ENCODE measurements at regions not wholly inside any gene's neighbourhood (a gene's known extent, or its start where the extent isn't known, plus 50 kb on each side); places are given as distances from the start of the nearest gene placed in this dataset.

DNA sequence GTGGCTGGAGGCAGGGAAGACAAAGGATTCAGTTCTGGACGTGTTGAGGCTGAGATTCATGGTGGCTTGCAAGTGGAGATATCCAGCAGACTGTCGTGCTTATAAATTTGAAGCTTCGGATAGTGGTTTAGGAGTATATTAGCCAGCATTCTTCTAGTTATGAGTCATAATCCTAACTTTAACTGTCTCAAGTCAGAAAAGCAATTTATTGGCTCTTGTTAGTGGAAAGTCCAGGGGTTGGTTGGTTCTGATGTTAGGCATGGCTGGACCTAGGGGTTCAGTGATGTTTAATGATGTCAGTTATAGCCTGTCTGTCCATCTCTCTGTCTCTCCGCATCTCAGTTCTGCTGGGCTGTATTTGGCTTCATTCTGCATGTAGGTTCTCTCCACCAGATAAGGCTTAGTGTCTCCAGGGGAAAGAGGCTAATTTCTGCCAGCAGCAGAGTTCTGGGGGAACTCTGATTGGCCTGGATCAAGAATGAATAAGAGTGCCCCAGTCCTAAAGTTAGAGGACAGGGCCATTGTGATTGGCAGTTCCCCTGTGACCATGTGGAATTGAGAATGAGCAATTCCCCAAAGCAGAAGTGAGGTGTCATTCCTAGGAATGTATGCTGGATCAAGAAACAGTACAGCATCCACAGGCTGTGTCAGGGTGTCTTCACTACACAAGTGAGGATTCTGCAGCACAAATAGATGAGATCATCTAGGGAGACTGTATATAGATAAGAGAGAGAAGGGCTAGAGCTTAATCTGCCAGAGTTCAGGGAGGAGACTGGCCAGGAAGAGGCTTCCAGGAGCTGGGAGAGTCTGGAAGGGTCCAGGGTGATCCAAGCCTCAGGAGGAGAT is 72.9 kb upstream of the SHB start:
- Histone ChIP-seq H3K36me3 (no peaks in the 10 kb centered on the region), H3K4me1 (peaks cover 0 to 16% (median 11%) of the 10 kb centered on the region in 4 donors), H3K4me3 (no peak overlapping the region), H3K27ac (no peak overlapping the region), H3K27me3 (peaks cover 0 to 3% of the 10 kb centered on the region in 2 donors), H3K9me3 (no peaks in the 10 kb centered on the region)
- intact Hi-C loops (cut with DNase I; ENCODE audit: low total_unique reads) = loop anchor here (10.0 kb wide), 1 partner anchor 137 kb away; no protein-coding TSS in a partner anchor
- TF ChIP-seq, protein P1, sequence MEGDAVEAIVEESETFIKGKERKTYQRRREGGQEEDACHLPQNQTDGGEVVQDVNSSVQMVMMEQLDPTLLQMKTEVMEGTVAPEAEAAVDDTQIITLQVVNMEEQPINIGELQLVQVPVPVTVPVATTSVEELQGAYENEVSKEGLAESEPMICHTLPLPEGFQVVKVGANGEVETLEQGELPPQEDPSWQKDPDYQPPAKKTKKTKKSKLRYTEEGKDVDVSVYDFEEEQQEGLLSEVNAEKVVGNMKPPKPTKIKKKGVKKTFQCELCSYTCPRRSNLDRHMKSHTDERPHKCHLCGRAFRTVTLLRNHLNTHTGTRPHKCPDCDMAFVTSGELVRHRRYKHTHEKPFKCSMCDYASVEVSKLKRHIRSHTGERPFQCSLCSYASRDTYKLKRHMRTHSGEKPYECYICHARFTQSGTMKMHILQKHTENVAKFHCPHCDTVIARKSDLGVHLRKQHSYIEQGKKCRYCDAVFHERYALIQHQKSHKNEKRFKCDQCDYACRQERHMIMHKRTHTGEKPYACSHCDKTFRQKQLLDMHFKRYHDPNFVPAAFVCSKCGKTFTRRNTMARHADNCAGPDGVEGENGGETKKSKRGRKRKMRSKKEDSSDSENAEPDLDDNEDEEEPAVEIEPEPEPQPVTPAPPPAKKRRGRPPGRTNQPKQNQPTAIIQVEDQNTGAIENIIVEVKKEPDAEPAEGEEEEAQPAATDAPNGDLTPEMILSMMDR (IDR thresholded peaks at IDR 0.05) = no peak
- DNase-seq = no peak

- no peak for DNase-seq
- H3K27ac ChIP-seq = no peak overlapping the region
- H3K4me1 ChIP-seq = peaks cover 0 to 16% (median 11%) of the 10 kb centered on the region in 4 donors
- no peaks in the 10 kb centered on the region for H3K9me3 ChIP-seq
- no peak overlapping the region for H3K4me3 ChIP-seq
- H3K36me3 ChIP-seq = no peaks in the 10 kb centered on the region
- TF ChIP-seq, protein P1 (IDR thresholded peaks at IDR 0.05) = no peak
- H3K27me3 ChIP-seq = peaks cover 0 to 9% of the 10 kb centered on the region in 2 donors
- intact Hi-C loops (cut with DNase I; ENCODE audit: low total_unique reads) = no loop called here
Measured at GRCh38 chr9:38138276-38138675, 69.2 kb upstream of the SHB start.

- Histone ChIP-seq H3K4me1 (peaks cover 0 to 13% (median 9%) of the 10 kb centered on the region in 4 donors), H3K27me3 (peaks cover 0 to 9% of the 10 kb centered on the region in 2 donors), H3K36me3 (no peaks in the 10 kb centered on the region), H3K4me3 (no peak overlapping the region), H3K27ac (no peak overlapping the region), H3K9me3 (no peaks in the 10 kb centered on the region)
- intact Hi-C loops (cut with DNase I; ENCODE audit: low total_unique reads) = no loop called here
- TF ChIP-seq, protein P1 (IDR thresholded peaks at IDR 0.05) = no peak
- DNase-seq = no peak
Measured at GRCh38 chr9:38137342-38137741, 68.3 kb upstream of the SHB start.

- no peak overlapping the region for H3K4me3 ChIP-seq
- TF ChIP-seq, protein P1 (IDR thresholded peaks at IDR 0.05) = no peak
- H3K4me1 ChIP-seq = peaks cover 0 to 3% (median 2%) of the 10 kb centered on the region in 4 donors
- DNase-seq = no peak
- intact Hi-C loops (cut with DNase I; ENCODE audit: low total_unique reads) = no loop called here
- peaks cover 0 to 9% of the 10 kb centered on the region in 2 donors for H3K27me3 ChIP-seq
- H3K36me3 ChIP-seq = no peaks in the 10 kb centered on the region
- no peaks in the 10 kb centered on the region for H3K9me3 ChIP-seq
- H3K27ac ChIP-seq = no peak overlapping the region
Measured at GRCh38 chr9:38136386-38136785, 67.4 kb upstream of the SHB start.

DNA sequence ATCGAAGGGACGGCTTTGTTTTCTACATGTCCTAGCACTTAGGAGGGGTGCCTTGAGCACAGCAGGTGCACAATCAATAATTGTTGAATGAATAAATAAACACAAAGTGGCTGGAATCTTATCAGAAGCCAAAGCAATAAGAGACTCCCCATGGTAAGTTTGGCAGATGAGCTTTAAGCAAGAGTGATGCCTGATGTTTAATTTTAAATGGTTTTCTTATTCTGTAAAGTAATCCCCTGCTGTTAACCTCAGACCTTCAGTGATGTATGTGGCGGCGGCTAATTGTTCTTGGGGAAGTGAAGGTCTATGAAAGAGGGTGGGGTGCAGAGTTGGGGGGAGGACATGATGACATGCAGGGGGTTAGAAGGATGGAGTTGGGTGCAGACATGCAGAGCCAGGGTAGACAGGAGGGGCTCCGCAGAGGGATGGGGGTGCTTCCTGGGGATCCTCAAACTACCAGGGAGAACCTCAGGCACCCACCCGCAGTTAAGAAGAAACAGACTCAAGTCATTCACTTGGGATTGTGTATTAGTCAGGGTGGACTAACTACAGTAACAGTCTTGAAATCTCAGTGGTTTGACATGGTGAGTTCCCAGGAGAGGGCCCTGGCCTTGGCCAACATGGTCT is 65.7 kb upstream of the SHB start:
- H3K36me3 ChIP-seq = no peaks in the 10 kb centered on the region
- H3K9me3 ChIP-seq = no peaks in the 10 kb centered on the region
- H3K27ac ChIP-seq = no peak overlapping the region
- no peaks in the 10 kb centered on the region for H3K4me1 ChIP-seq
- DNase-seq = no peak
- H3K27me3 ChIP-seq = peaks cover 0 to 6% of the 10 kb centered on the region in 2 donors
- intact Hi-C loops (cut with DNase I; ENCODE audit: low total_unique reads) = no loop called here
- no peak overlapping the region for H3K4me3 ChIP-seq
- TF ChIP-seq, protein P1 (IDR thresholded peaks at IDR 0.05) = no peak

Measured in tibial artery (tissue), 4 donors.